ENCODE measurements at regions not wholly inside any gene's neighbourhood (a gene's known extent, or its start where the extent isn't known, plus 50 kb on each side); places are given as distances from the start of the nearest gene placed in this dataset.

- CTCF ChIA-PET: no interaction called here
- BruUV-seq (replicated peaks): no TSS peak
These were observed 52.2 kb downstream of the ADRA2C start for GRCh38 chr4:3818371-3818770.

GRCh38 chr4:3819210-3819919 is 53.2 kb downstream of the ADRA2C start:
- Histone ChIP-seq H3K27ac (ENCODE audit: low read depth, low read length, poor library complexity, severe bottlenecking) (no peak overlapping the region), H3K4me1 (ENCODE audit: insufficient read depth, low read length, poor library complexity, severe bottlenecking) (no peaks in the 10 kb centered on the region), H3K9me3 (ENCODE audit: low read depth, low read length, poor library complexity, severe bottlenecking) (no peaks in the 10 kb centered on the region), H3K36me3 (ENCODE audit: insufficient read depth, low read length, poor library complexity, severe bottlenecking) (no peaks in the 10 kb centered on the region), H3K27me3 (replicated peaks; ENCODE audit: insufficient read depth, low read depth, low read length, poor library complexity) (no peaks in the 10 kb centered on the region), H3K4me3 (ENCODE audit: low read depth, low read length, poor library complexity, severe bottlenecking) (no peak overlapping the region)
- intact Hi-C loops (cut with micrococcal nuclease; ENCODE audit: unreplicated experiment): no loop called here
- no TSS peak for BruUV-seq (replicated peaks)
- no peak for DNase-seq (ENCODE audit: low spot score)
- ChIA-PET POLR2A (ENCODE audit: low non-redundant PET) (no interaction called here), CTCF (no interaction called here)
- TF ChIP-seq CTCF (conservative IDR thresholded peaks at IDR 0.05; ENCODE audit: low read depth, low read length) (no peak), EZH2 (IDR thresholded peaks at IDR 0.05; ENCODE audit: borderline replicate concordance, low read depth, low read length, poor library complexity, severe bottlenecking) (no peak)

More at GRCh38 chr4:3818371-3818770, 52.2 kb downstream of the ADRA2C start:
- Histone ChIP-seq H3K4me3 (ENCODE audit: low read depth, low read length, poor library complexity, severe bottlenecking) (no peak overlapping the region), H3K4me1 (ENCODE audit: insufficient read depth, low read length, poor library complexity, severe bottlenecking) (no peaks in the 10 kb centered on the region), H3K36me3 (ENCODE audit: insufficient read depth, low read length, poor library complexity, severe bottlenecking) (no peaks in the 10 kb centered on the region), H3K9me3 (ENCODE audit: low read depth, low read length, poor library complexity, severe bottlenecking) (no peaks in the 10 kb centered on the region), H3K27ac (ENCODE audit: low read depth, low read length, poor library complexity, severe bottlenecking) (no peak overlapping the region), H3K27me3 (replicated peaks; ENCODE audit: insufficient read depth, low read depth, low read length, poor library complexity) (no peaks in the 10 kb centered on the region)
- intact Hi-C loops (cut with micrococcal nuclease; ENCODE audit: unreplicated experiment): no loop called here
- POLR2A ChIA-PET (ENCODE audit: low non-redundant PET): no interaction called here
- DNase-seq (ENCODE audit: low spot score): no peak
- TF ChIP-seq EZH2 (IDR thresholded peaks at IDR 0.05; ENCODE audit: borderline replicate concordance, low read depth, low read length, poor library complexity, severe bottlenecking): no peak
- no peak for TF ChIP-seq CTCF (conservative IDR thresholded peaks at IDR 0.05; ENCODE audit: low read depth, low read length)

GRCh38 chr4:3820016-3820805 is 54.0 kb downstream of the ADRA2C start:
- CTCF ChIA-PET: no interaction called here
- no peaks in the 10 kb centered on the region for H3K36me3 ChIP-seq (ENCODE audit: insufficient read depth, low read length, poor library complexity, severe bottlenecking)
- intact Hi-C loops (cut with micrococcal nuclease; ENCODE audit: unreplicated experiment): no loop called here
- H3K4me3 ChIP-seq (ENCODE audit: low read depth, low read length, poor library complexity, severe bottlenecking): no peak overlapping the region
- H3K27ac ChIP-seq (ENCODE audit: low read depth, low read length, poor library complexity, severe bottlenecking): no peak overlapping the region
- no peaks in the 10 kb centered on the region for H3K27me3 ChIP-seq (replicated peaks; ENCODE audit: insufficient read depth, low read depth, low read length, poor library complexity)
- no peaks in the 10 kb centered on the region for H3K4me1 ChIP-seq (ENCODE audit: insufficient read depth, low read length, poor library complexity, severe bottlenecking)
- no peak for DNase-seq (ENCODE audit: low spot score)
- TF ChIP-seq EZH2 (IDR thresholded peaks at IDR 0.05; ENCODE audit: borderline replicate concordance, low read depth, low read length, poor library complexity, severe bottlenecking) (no peak), CTCF (conservative IDR thresholded peaks at IDR 0.05; ENCODE audit: low read depth, low read length) (no peak)
- POLR2A ChIA-PET (ENCODE audit: low non-redundant PET): no interaction called here
- H3K9me3 ChIP-seq (ENCODE audit: low read depth, low read length, poor library complexity, severe bottlenecking): no peaks in the 10 kb centered on the region
- BruUV-seq (replicated peaks): no TSS peak

Measured in A673 (cell line).